ENCODE measurements at regions not wholly inside any gene's neighbourhood (a gene's known extent, or its start where the extent isn't known, plus 50 kb on each side); places are given as distances from the start of the nearest gene placed in this dataset.

DNA sequence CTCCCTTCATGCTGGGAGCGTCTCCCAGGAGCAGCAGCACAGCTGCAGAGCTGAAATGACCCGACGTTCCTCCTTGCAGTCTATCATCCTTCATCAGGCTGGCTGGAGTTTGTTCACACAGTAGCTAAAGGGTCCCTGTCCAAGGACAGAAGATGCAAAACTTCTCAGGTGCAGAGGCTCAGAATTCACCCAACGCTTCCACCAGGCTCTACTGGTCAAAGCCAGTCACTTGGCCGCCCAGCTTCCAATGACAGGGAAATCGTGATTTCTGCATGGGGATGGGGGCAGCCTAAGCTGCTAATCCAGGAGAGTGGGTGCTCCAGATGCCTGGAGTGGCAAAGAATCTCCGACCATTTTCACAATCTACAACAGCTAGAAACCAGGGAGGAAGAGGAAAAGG, 97.0 kb upstream of the SALL3 start:
- H3K9me3 ChIP-seq: peaks cover 2% of the 10 kb centered on the region
- no peaks in the 10 kb centered on the region for H3K36me3 ChIP-seq (ENCODE audit: low read depth)
- H3K4me1 ChIP-seq (ENCODE audit: low read depth): no peaks in the 10 kb centered on the region
- no peak for DNase-seq
- no peak overlapping the region for H3K4me3 ChIP-seq
- TF ChIP-seq, protein P1, sequence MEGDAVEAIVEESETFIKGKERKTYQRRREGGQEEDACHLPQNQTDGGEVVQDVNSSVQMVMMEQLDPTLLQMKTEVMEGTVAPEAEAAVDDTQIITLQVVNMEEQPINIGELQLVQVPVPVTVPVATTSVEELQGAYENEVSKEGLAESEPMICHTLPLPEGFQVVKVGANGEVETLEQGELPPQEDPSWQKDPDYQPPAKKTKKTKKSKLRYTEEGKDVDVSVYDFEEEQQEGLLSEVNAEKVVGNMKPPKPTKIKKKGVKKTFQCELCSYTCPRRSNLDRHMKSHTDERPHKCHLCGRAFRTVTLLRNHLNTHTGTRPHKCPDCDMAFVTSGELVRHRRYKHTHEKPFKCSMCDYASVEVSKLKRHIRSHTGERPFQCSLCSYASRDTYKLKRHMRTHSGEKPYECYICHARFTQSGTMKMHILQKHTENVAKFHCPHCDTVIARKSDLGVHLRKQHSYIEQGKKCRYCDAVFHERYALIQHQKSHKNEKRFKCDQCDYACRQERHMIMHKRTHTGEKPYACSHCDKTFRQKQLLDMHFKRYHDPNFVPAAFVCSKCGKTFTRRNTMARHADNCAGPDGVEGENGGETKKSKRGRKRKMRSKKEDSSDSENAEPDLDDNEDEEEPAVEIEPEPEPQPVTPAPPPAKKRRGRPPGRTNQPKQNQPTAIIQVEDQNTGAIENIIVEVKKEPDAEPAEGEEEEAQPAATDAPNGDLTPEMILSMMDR (IDR thresholded peaks at IDR 0.05): no peak
- no peak for ATAC-seq
- intact Hi-C loops (cut with DNase I, micrococcal nuclease): no loop called here

DNA sequence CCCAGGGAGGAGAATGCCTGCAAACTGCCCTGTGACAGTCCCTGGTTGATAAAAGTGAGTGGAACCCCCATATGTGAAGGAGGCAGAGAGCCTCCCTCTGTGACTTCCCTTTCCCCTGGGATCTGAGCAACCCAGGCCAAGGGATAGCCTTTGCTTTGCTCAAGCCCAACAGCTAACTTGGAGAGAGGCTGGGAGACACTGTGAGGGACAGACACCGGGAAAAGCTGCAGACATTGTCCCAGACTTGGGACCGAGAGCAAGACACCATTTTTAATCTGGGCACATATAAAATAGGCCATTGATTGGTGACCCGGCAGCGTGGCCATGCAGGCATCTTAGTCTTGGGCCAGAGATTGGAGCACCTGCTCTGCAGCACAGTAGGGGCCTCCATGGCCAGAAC, 96.1 kb upstream of the SALL3 start:
- Histone ChIP-seq H3K9me3 (peaks cover 6% of the 10 kb centered on the region), H3K4me3 (no peak overlapping the region), H3K4me1 (ENCODE audit: low read depth) (no peaks in the 10 kb centered on the region), H3K36me3 (ENCODE audit: low read depth) (no peaks in the 10 kb centered on the region)
- no peak for ATAC-seq
- TF ChIP-seq, protein P1 (IDR thresholded peaks at IDR 0.05): no peak
- intact Hi-C loops (cut with DNase I, micrococcal nuclease): no loop called here
- DNase-seq: no peak

DNA sequence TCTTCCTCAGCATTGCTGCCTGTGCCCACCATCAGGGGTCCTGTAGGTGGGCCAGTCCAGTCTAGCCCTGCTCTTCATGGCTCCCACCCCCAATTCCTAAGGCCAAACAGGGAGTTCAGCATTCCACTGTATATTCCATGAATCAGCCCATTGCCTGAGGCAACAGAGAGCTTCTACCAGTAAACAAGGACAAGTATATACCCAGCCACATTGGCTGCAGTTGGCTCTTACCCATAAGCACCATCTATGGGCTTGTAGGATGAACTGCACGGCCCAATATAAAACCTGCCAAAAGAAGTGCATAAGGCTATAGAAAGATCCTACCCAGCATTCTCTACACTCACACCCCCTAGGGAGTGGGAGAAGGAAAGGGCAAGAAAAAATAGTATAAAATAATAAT, 95.1 kb upstream of the SALL3 start:
- Histone ChIP-seq H3K4me3 (no peak overlapping the region), H3K36me3 (ENCODE audit: low read depth) (no peaks in the 10 kb centered on the region), H3K9me3 (peaks cover 15% of the 10 kb centered on the region), H3K4me1 (ENCODE audit: low read depth) (no peaks in the 10 kb centered on the region)
- intact Hi-C loops (cut with DNase I, micrococcal nuclease): no loop called here
- DNase-seq: no peak
- TF ChIP-seq, protein P1 (IDR thresholded peaks at IDR 0.05): no peak
- no peak for ATAC-seq

DNA sequence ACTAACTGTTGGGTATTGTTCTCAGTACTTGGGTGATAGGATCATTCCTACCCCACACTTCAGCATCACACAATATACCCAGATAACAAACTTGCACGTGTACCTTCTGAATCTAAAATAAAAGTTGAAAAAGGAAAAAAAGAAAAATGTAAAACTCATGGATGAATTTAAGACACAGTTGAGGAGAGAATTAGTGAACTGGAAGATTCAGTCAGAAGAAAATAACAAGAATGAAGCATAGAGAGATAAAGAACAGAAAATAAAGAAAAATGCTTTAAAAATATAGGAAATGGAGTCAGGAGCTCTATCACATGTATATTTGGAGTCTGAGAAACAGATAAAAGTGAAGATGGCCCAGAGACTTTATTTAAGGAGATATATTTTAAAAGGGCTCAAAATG, 90.4 kb upstream of the SALL3 start:
- ATAC-seq (no peak), DNase-seq (no peak)
- H3K4me1 ChIP-seq (ENCODE audit: low read depth): no peaks in the 10 kb centered on the region
- intact Hi-C loops (cut with DNase I, micrococcal nuclease): no loop called here
- H3K4me3 ChIP-seq: no peak overlapping the region
- H3K36me3 ChIP-seq (ENCODE audit: low read depth): no peaks in the 10 kb centered on the region
- H3K9me3 ChIP-seq: peaks cover 21% of the 10 kb centered on the region
- TF ChIP-seq, protein P1 (IDR thresholded peaks at IDR 0.05): no peak

DNA sequence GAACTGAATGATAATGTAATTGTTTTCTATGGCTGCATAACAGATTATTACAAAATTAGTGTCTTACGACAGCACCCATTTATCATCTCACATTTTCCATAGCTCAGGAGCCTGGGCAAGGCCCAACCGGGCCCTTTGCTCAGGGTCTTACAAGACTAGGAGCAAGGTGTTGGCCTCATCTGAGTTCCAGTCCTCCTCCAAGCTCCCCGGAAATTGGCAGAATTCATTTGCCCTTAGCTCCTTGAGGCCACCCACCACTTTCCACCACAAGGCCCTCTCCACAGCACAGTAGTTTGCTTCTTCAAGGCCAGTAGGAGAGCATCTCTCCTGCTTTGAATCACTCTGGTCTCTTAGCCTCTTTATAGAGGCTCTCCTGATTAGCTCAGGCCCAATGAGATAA, 89.2 kb upstream of the SALL3 start:
- intact Hi-C loops (cut with DNase I, micrococcal nuclease): no loop called here
- Histone ChIP-seq H3K4me1 (ENCODE audit: low read depth) (no peaks in the 10 kb centered on the region), H3K4me3 (no peak overlapping the region), H3K36me3 (ENCODE audit: low read depth) (no peaks in the 10 kb centered on the region), H3K9me3 (peaks cover 20% of the 10 kb centered on the region)
- TF ChIP-seq, protein P1 (IDR thresholded peaks at IDR 0.05): no peak
- ATAC-seq: no peak
- no peak for DNase-seq

DNA sequence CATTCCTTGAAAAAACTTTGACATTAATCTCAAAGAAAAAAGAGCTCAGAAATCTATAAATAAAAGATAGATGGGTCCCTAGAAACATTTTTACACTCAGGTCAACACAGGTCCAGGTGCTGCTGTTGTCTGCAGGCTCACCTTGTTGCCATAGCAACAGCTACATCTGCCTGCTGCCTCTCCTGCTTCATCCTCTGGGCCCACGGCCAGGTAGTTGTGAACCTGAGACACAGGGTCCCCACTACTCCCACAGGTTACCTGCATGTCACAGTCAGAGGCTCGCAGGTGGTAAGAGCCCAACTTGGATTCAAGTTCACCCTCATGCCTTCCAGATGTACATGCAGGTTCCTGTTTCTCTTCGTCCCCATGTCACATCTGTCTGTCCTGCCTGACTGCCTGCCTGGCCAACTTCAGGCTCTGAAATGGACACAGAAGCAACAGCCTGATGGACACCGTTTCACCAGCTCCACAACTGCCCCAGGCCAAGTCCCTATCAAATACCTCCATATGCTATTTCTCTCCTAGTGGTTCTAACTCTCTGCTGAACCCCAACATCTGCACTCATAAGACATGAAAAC, 88.3 kb upstream of the SALL3 start:
- ATAC-seq (no peak), DNase-seq (no peak)
- Histone ChIP-seq H3K4me1 (ENCODE audit: low read depth) (no peaks in the 10 kb centered on the region), H3K9me3 (peaks cover 20% of the 10 kb centered on the region), H3K4me3 (no peak overlapping the region), H3K36me3 (ENCODE audit: low read depth) (no peaks in the 10 kb centered on the region)
- intact Hi-C loops (cut with DNase I, micrococcal nuclease): no loop called here
- TF ChIP-seq, protein P1 (IDR thresholded peaks at IDR 0.05): no peak
